ENCODE measurements at regions not wholly inside any gene's neighbourhood (a gene's known extent, or its start where the extent isn't known, plus 50 kb on each side); places are given as distances from the start of the nearest gene placed in this dataset.

GRCh38 chr3:86740751-86741150 lies 250.2 kb downstream of the VGLL3 start:
- intact Hi-C loops (cut with micrococcal nuclease) = no loop called here
- no peak for DNase-seq (ENCODE audit: low spot score)
- Mint-ChIP-seq H3K27me3 (ENCODE audit: low read depth) (no peaks in the 10 kb centered on the region), H3K9me3 (peaks cover under 1% of the 10 kb centered on the region), H3K4me1 (ENCODE audit: low read depth) (no peaks in the 10 kb centered on the region), H3K27ac (no peak overlapping the region), H3K36me3 (ENCODE audit: low read depth) (no peaks in the 10 kb centered on the region), H3K4me3 (ENCODE audit: low read depth) (no peak overlapping the region)

- Mint-ChIP-seq H3K27me3 (ENCODE audit: low read depth) (no peaks in the 10 kb centered on the region), H3K4me3 (ENCODE audit: low read depth) (no peak overlapping the region), H3K36me3 (ENCODE audit: low read depth) (no peaks in the 10 kb centered on the region), H3K4me1 (ENCODE audit: low read depth) (no peaks in the 10 kb centered on the region), H3K27ac (no peak overlapping the region), H3K9me3 (peaks cover 4% of the 10 kb centered on the region)
- intact Hi-C loops (cut with micrococcal nuclease) = no loop called here
- DNase-seq (ENCODE audit: low spot score) = no peak
Measured at GRCh38 chr3:86739244-86739643, 251.7 kb downstream of the VGLL3 start.

- H3K36me3 Mint-ChIP-seq (ENCODE audit: low read depth) = no peaks in the 10 kb centered on the region
- H3K9me3 Mint-ChIP-seq = peaks cover 4% of the 10 kb centered on the region
- no peaks in the 10 kb centered on the region for H3K4me1 Mint-ChIP-seq (ENCODE audit: low read depth)
- H3K4me3 Mint-ChIP-seq (ENCODE audit: low read depth) = no peak overlapping the region
- no peak overlapping the region for H3K27ac Mint-ChIP-seq
- no peaks in the 10 kb centered on the region for H3K27me3 Mint-ChIP-seq (ENCODE audit: low read depth)
- no peak for DNase-seq (ENCODE audit: low spot score)
- intact Hi-C loops (cut with micrococcal nuclease) = no loop called here
Measured at GRCh38 chr3:86738684-86739083, 252.3 kb downstream of the VGLL3 start.

DNA sequence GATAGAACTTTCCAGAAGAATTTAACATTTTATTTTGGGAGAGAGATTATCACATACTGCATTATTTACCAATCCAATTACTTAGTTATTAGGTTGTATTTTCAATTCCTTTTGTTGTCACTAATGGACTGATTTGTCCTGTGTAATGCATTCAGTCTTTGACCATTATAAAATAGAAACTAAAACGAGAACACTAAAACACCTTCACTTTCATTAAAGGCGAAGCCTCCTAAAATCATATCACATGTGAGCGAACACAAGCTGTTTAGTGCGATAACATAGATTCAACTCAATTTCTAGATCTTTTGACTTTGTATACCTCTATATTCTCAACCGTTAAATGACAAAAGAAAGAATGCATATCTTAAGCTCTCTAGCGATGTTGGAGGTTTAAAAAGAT lies 253.4 kb downstream of the VGLL3 start:
- DNase-seq (ENCODE audit: low spot score) = no peak

DNA sequence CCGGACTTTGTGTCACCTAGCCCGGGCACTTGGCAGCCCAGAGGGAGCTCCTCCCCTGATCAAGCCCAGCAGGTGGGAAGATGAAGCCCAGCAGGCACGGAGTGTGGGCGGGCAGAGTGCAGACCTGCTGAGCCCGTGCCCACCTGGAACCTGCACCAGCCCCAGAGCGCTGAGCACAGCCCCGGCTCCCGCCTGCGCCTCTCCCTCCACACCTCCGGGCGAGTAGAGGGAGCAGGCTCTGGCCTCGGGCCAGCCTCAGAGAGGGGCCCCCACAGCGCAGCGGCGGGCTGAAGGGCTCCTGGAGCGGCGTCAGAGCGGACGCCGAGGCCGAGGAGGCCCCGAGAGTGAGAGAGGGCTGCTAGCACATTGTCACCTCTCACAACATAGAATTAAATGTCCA lies 257.7 kb downstream of the VGLL3 start:
- H3K4me1 Mint-ChIP-seq (ENCODE audit: low read depth) = no peaks in the 10 kb centered on the region
- no peak for DNase-seq (ENCODE audit: low spot score)
- H3K4me3 Mint-ChIP-seq (ENCODE audit: low read depth) = no peak overlapping the region
- peaks cover 15% of the 10 kb centered on the region for H3K9me3 Mint-ChIP-seq
- intact Hi-C loops (cut with micrococcal nuclease) = no loop called here
- no peaks in the 10 kb centered on the region for H3K27me3 Mint-ChIP-seq (ENCODE audit: low read depth)
- H3K27ac Mint-ChIP-seq = no peak overlapping the region
- no peaks in the 10 kb centered on the region for H3K36me3 Mint-ChIP-seq (ENCODE audit: low read depth)

More for the DNA sequence above, 253.4 kb downstream of the VGLL3 start:
- H3K27ac Mint-ChIP-seq = no peak overlapping the region
- H3K4me3 Mint-ChIP-seq (ENCODE audit: low read depth) = no peak overlapping the region
- intact Hi-C loops (cut with micrococcal nuclease) = no loop called here
- no peaks in the 10 kb centered on the region for H3K36me3 Mint-ChIP-seq (ENCODE audit: low read depth)
- H3K27me3 Mint-ChIP-seq (ENCODE audit: low read depth) = no peaks in the 10 kb centered on the region
- no peaks in the 10 kb centered on the region for H3K4me1 Mint-ChIP-seq (ENCODE audit: low read depth)
- H3K9me3 Mint-ChIP-seq = peaks cover 4% of the 10 kb centered on the region

- no peaks in the 10 kb centered on the region for H3K36me3 Mint-ChIP-seq (ENCODE audit: low read depth)
- H3K4me1 Mint-ChIP-seq (ENCODE audit: low read depth) = no peaks in the 10 kb centered on the region
- H3K27ac Mint-ChIP-seq = no peak overlapping the region
- H3K27me3 Mint-ChIP-seq (ENCODE audit: low read depth) = no peaks in the 10 kb centered on the region
- no peak overlapping the region for H3K4me3 Mint-ChIP-seq (ENCODE audit: low read depth)
- no peak for DNase-seq (ENCODE audit: low spot score)
- intact Hi-C loops (cut with micrococcal nuclease) = no loop called here
- H3K9me3 Mint-ChIP-seq = peaks cover 15% of the 10 kb centered on the region
Measured at GRCh38 chr3:86731501-86731901, 259.4 kb downstream of the VGLL3 start.

DNA sequence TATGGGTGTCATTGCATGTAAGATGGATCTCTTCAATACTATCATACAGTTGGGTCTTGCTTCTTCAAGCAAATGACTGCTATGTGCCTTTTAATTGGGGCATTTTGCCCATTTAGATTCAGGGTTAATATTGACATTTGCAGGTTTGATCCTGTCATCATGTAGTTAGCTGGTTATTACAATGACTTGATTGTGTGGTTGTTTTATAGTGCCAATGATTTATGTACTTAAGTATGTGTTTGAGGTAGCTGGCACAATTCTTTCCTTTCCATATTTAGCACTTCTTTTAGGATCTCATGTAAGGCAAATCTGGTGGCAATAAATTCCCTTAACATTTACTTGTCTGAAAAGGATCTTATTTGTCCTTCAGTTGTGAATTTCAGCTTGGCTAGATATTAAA lies 267.5 kb downstream of the VGLL3 start:
- DNase-seq (ENCODE audit: low spot score) = no peak
- H3K27me3 Mint-ChIP-seq (ENCODE audit: low read depth) = no peaks in the 10 kb centered on the region
- intact Hi-C loops (cut with micrococcal nuclease) = no loop called here
- peaks cover 8% of the 10 kb centered on the region for H3K9me3 Mint-ChIP-seq
- H3K4me1 Mint-ChIP-seq (ENCODE audit: low read depth) = no peaks in the 10 kb centered on the region
- no peak overlapping the region for H3K27ac Mint-ChIP-seq
- H3K4me3 Mint-ChIP-seq (ENCODE audit: low read depth) = no peak overlapping the region
- no peaks in the 10 kb centered on the region for H3K36me3 Mint-ChIP-seq (ENCODE audit: low read depth)

DNA sequence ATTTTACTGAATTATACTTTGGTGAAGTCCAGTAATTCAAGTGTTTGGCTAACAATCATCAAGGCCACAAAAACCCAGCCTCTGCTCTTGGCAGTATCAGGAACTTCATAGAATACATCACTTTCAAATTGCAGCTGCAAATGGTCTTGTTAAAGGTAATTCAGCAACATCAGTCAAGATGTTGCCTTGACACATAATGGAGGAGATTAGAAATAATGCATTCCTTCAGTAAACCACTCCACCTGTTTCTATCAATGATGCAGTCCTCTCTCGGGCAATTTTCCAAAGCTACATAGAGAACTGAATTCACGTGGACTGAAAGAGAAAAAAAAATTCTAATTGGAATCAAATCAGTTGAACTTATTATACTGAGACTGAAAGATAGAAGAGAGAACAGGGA lies 279.3 kb downstream of the VGLL3 start:
- no peaks in the 10 kb centered on the region for H3K4me1 Mint-ChIP-seq (ENCODE audit: low read depth)
- no peak overlapping the region for H3K27ac Mint-ChIP-seq
- DNase-seq (ENCODE audit: low spot score) = no peak
- no peak overlapping the region for H3K4me3 Mint-ChIP-seq (ENCODE audit: low read depth)
- H3K36me3 Mint-ChIP-seq (ENCODE audit: low read depth) = no peaks in the 10 kb centered on the region
- H3K27me3 Mint-ChIP-seq (ENCODE audit: low read depth) = no peaks in the 10 kb centered on the region
- intact Hi-C loops (cut with micrococcal nuclease) = no loop called here
- H3K9me3 Mint-ChIP-seq = peaks cover 12% of the 10 kb centered on the region

DNA sequence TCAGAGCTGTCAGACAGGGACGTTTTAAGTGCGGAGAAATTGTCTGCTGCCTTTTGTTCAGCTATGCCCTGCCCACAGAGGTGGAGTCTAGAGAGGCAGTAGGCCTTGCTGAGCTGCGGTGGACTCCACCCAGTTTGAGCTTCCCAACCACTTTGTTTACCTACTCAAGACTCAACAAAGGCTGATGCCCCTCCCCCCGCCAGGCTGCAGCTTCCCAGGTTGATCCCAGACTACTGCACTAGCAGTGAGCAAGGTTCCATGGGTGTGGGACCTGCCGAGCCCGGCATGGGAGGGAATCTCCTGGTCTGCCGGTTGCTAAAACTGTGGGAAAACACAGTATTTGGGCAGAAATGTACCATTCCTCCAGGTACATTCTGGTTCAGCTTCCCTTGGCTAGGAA lies 282.1 kb downstream of the VGLL3 start:
- Mint-ChIP-seq H3K27ac (no peak overlapping the region), H3K4me3 (ENCODE audit: low read depth) (no peak overlapping the region), H3K4me1 (ENCODE audit: low read depth) (no peaks in the 10 kb centered on the region), H3K27me3 (ENCODE audit: low read depth) (no peaks in the 10 kb centered on the region), H3K36me3 (ENCODE audit: low read depth) (no peaks in the 10 kb centered on the region), H3K9me3 (peaks cover 6% of the 10 kb centered on the region)
- intact Hi-C loops (cut with micrococcal nuclease) = no loop called here
- no peak for DNase-seq (ENCODE audit: low spot score)

GRCh38 chr3:86702381-86702958 lies 288.5 kb downstream of the VGLL3 start:
- intact Hi-C loops (cut with micrococcal nuclease) = no loop called here
- no peak for DNase-seq (ENCODE audit: low spot score)

GRCh38 chr3:86695752-86696151 lies 295.2 kb downstream of the VGLL3 start:
- Mint-ChIP-seq H3K27ac (no peak overlapping the region), H3K9me3 (peaks cover 4% of the 10 kb centered on the region), H3K4me3 (ENCODE audit: low read depth) (no peak overlapping the region), H3K36me3 (ENCODE audit: low read depth) (no peaks in the 10 kb centered on the region), H3K27me3 (ENCODE audit: low read depth) (no peaks in the 10 kb centered on the region), H3K4me1 (ENCODE audit: low read depth) (no peaks in the 10 kb centered on the region)
- intact Hi-C loops (cut with micrococcal nuclease) = no loop called here
- DNase-seq (ENCODE audit: low spot score) = no peak

More at GRCh38 chr3:86702381-86702958, 288.5 kb downstream of the VGLL3 start:
- no peaks in the 10 kb centered on the region for H3K36me3 Mint-ChIP-seq (ENCODE audit: low read depth)
- H3K4me3 Mint-ChIP-seq (ENCODE audit: low read depth) = no peak overlapping the region
- no peaks in the 10 kb centered on the region for H3K27me3 Mint-ChIP-seq (ENCODE audit: low read depth)
- H3K9me3 Mint-ChIP-seq = no peaks in the 10 kb centered on the region
- H3K4me1 Mint-ChIP-seq (ENCODE audit: low read depth) = no peaks in the 10 kb centered on the region
- H3K27ac Mint-ChIP-seq = no peak overlapping the region

- H3K27me3 Mint-ChIP-seq (ENCODE audit: low read depth) = no peaks in the 10 kb centered on the region
Measured at GRCh38 chr3:86673991-86674390, 317.0 kb downstream of the VGLL3 start.

DNA sequence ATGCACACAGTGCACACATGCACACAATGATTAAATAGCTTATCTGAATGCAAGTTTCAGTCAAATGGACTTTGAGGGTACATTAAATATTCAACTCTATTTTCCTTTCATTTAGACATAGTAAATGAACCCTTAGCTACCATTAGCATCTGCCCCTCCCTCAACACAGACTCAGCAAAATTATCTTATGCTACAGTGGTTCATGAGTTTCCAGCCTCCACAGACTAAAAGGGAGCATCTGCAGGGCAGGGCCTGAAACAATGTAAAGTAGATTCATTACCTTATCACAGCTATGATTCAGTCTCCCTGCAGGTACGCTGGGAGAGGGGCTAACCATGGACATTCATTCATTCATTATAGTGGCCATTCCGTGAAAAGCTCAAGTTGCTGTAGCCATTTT lies 329.1 kb downstream of the VGLL3 start:
- Mint-ChIP-seq H3K4me1 (ENCODE audit: low read depth) (no peaks in the 10 kb centered on the region), H3K27me3 (ENCODE audit: low read depth) (no peaks in the 10 kb centered on the region), H3K4me3 (ENCODE audit: low read depth) (no peak overlapping the region), H3K36me3 (ENCODE audit: low read depth) (no peaks in the 10 kb centered on the region), H3K9me3 (no peaks in the 10 kb centered on the region), H3K27ac (no peak overlapping the region)
- intact Hi-C loops (cut with micrococcal nuclease) = no loop called here
- DNase-seq (ENCODE audit: low spot score) = no peak

More at GRCh38 chr3:86673991-86674390, 317.0 kb downstream of the VGLL3 start:
- Mint-ChIP-seq H3K4me3 (ENCODE audit: low read depth) (no peak overlapping the region), H3K27ac (no peak overlapping the region), H3K4me1 (ENCODE audit: low read depth) (no peaks in the 10 kb centered on the region), H3K36me3 (ENCODE audit: low read depth) (no peaks in the 10 kb centered on the region), H3K9me3 (peaks cover 23% of the 10 kb centered on the region)
- no peak for DNase-seq (ENCODE audit: low spot score)
- intact Hi-C loops (cut with micrococcal nuclease) = no loop called here

- intact Hi-C loops (cut with micrococcal nuclease) = no loop called here
- Mint-ChIP-seq H3K27me3 (ENCODE audit: low read depth) (no peaks in the 10 kb centered on the region), H3K27ac (no peak overlapping the region), H3K36me3 (ENCODE audit: low read depth) (no peaks in the 10 kb centered on the region), H3K4me1 (ENCODE audit: low read depth) (no peaks in the 10 kb centered on the region), H3K4me3 (ENCODE audit: low read depth) (no peak overlapping the region), H3K9me3 (peaks cover 6% of the 10 kb centered on the region)
- DNase-seq (ENCODE audit: low spot score) = no peak
Measured at GRCh38 chr3:86658876-86659275, 332.1 kb downstream of the VGLL3 start.

Data from activated T-helper 2 cell treated with anti-CD3 and anti-CD28 coated beads, Interferon-gamma antibody, Interleukin-2, Interleukin-4, amounts not matched to agents 10 μg/mL and 5 μg/mL and 100 μg/mL, durations not matched to agents 14 hours and 24 hours and 36 hours (primary cell).